Inflammatory macrophage treated with lipopolysaccharide for 1 hour (primary cell): ENCODE measurements at regions not wholly inside any gene's neighbourhood (a gene's known extent, or its start where the extent isn't known, plus 50 kb on each side); places are given as distances from the start of the nearest gene placed in this dataset.

Source experiments
- DNase-seq, 2 donors: peaks; one replicate each; pipeline ENCODE4 v3.0.0-alpha.2; 2020 to 2022

- DNase-seq: no peak
Observed at GRCh38 chr2:128368437-128369107, 49.9 kb upstream of the HS6ST1 start.

- DNase-seq: no peak
Observed at GRCh38 chr2:128369108-128369555, 50.5 kb upstream of the HS6ST1 start.

- DNase-seq: no peak
Observed at GRCh38 chr2:128369602-128370467, 51.2 kb upstream of the HS6ST1 start.

GRCh38 chr2:128370468-128371247 is 52.0 kb upstream of the HS6ST1 start:
- no peak for DNase-seq

GRCh38 chr2:128371248-128371630 is 52.6 kb upstream of the HS6ST1 start:
- no peak for DNase-seq

- no peak for DNase-seq
Observed at GRCh38 chr2:128371648-128372345, 53.1 kb upstream of the HS6ST1 start.

GRCh38 chr2:128372621-128373341 is 54.1 kb upstream of the HS6ST1 start:
- DNase-seq: no peak

- no peak for DNase-seq
Observed at GRCh38 chr2:128373451-128374000, 54.9 kb upstream of the HS6ST1 start.

- no peak for DNase-seq
Observed at GRCh38 chr2:128374001-128374710, 55.5 kb upstream of the HS6ST1 start.

- no peak for DNase-seq
Observed at GRCh38 chr2:128374711-128375413, 56.2 kb upstream of the HS6ST1 start.

- DNase-seq: no peak
Observed at GRCh38 chr2:128375454-128375853, 56.8 kb upstream of the HS6ST1 start.

GRCh38 chr2:128376241-128377041 is 57.8 kb upstream of the HS6ST1 start:
- no peak for DNase-seq

- no peak for DNase-seq
Observed at GRCh38 chr2:128377071-128377910, 58.6 kb upstream of the HS6ST1 start.

GRCh38 chr2:128378231-128379020 is 59.8 kb upstream of the HS6ST1 start:
- no peak for DNase-seq

- DNase-seq: peak; percentile 12 to 31
Observed at GRCh38 chr2:128379021-128380015, 60.6 kb upstream of the HS6ST1 start.
